ENCODE measurements at regions not wholly inside any gene's neighbourhood (a gene's known extent, or its start where the extent isn't known, plus 50 kb on each side); places are given as distances from the start of the nearest gene placed in this dataset.

GRCh38 chr1:57603696-57604095, 179.8 kb upstream of the DAB1 start:
- Mint-ChIP-seq H3K4me1 (ENCODE audit: low read depth, unreplicated experiment) (peaks cover 17% of the 10 kb centered on the region), H3K27me3 (ENCODE audit: low read depth, unreplicated experiment) (no peaks in the 10 kb centered on the region), H3K27ac (ENCODE audit: unreplicated experiment) (no peak overlapping the region), H3K36me3 (ENCODE audit: low read depth, unreplicated experiment) (no peaks in the 10 kb centered on the region), H3K9me3 (ENCODE audit: unreplicated experiment) (no peaks in the 10 kb centered on the region), H3K4me3 (ENCODE audit: unreplicated experiment) (no peak overlapping the region)
- no peak for DNase-seq (ENCODE audit: low read depth)
- FAIRE-seq = no peak
- no peak overlapping the region for H3K4me3 ChIP-seq (ENCODE audit: insufficient read depth, low read depth, low read length)
- TF ChIP-seq EZH2 (IDR thresholded peaks at IDR 0.05; ENCODE audit: insufficient read depth, low read length) = no peak
- TF ChIP-seq CTCF (IDR thresholded peaks at IDR 0.05; ENCODE audit: insufficient read depth, low read depth, low read length) = no peak
- H3K27me3 ChIP-seq (ENCODE audit: insufficient read depth, low read length) = no peaks in the 10 kb centered on the region
- no peaks in the 10 kb centered on the region for H3K4me1 ChIP-seq (ENCODE audit: insufficient read depth, low read length)
- H3K9ac ChIP-seq (ENCODE audit: low read length) = no peak overlapping the region
- H3K27ac ChIP-seq (ENCODE audit: low read depth, low read length) = no peak overlapping the region
- H3K79me2 ChIP-seq (ENCODE audit: insufficient read depth, low read length) = no peaks in the 10 kb centered on the region
- no peaks in the 10 kb centered on the region for H3K9me3 ChIP-seq (ENCODE audit: insufficient read depth, low read depth, low read length)
- H3K36me3 ChIP-seq (ENCODE audit: insufficient read depth, low read length) = no peaks in the 10 kb centered on the region
- no peak overlapping the region for H3K4me2 ChIP-seq (ENCODE audit: low read length)
- no peak overlapping the region for H2AFZ ChIP-seq (ENCODE audit: low read depth, low read length)
- no peaks in the 10 kb centered on the region for H4K20me1 ChIP-seq (ENCODE audit: insufficient read depth, low read length)

GRCh38 chr1:57600424-57600823, 176.6 kb upstream of the DAB1 start:
- Histone ChIP-seq H3K27me3 (ENCODE audit: insufficient read depth, low read length) (no peaks in the 10 kb centered on the region), H3K4me2 (ENCODE audit: low read length) (no peak overlapping the region), H3K9ac (ENCODE audit: low read length) (no peak overlapping the region), H3K4me3 (ENCODE audit: insufficient read depth, low read depth, low read length) (no peak overlapping the region), H4K20me1 (ENCODE audit: insufficient read depth, low read length) (no peaks in the 10 kb centered on the region), H3K27ac (ENCODE audit: low read depth, low read length) (no peak overlapping the region), H3K4me1 (ENCODE audit: insufficient read depth, low read length) (no peaks in the 10 kb centered on the region), H3K79me2 (ENCODE audit: insufficient read depth, low read length) (no peaks in the 10 kb centered on the region), H3K36me3 (ENCODE audit: insufficient read depth, low read length) (no peaks in the 10 kb centered on the region), H3K9me3 (ENCODE audit: insufficient read depth, low read depth, low read length) (no peaks in the 10 kb centered on the region), H2AFZ (ENCODE audit: low read depth, low read length) (no peak overlapping the region)
- no peaks in the 10 kb centered on the region for H3K27me3 Mint-ChIP-seq (ENCODE audit: low read depth, unreplicated experiment)
- no peak overlapping the region for H3K4me3 Mint-ChIP-seq (ENCODE audit: unreplicated experiment)
- no peak for FAIRE-seq
- TF ChIP-seq CTCF (IDR thresholded peaks at IDR 0.05; ENCODE audit: insufficient read depth, low read depth, low read length) (no peak), EZH2 (IDR thresholded peaks at IDR 0.05; ENCODE audit: insufficient read depth, low read length) (no peak)
- H3K4me1 Mint-ChIP-seq (ENCODE audit: low read depth, unreplicated experiment) = peaks cover 24% of the 10 kb centered on the region
- no peak overlapping the region for H3K27ac Mint-ChIP-seq (ENCODE audit: unreplicated experiment)
- no peaks in the 10 kb centered on the region for H3K9me3 Mint-ChIP-seq (ENCODE audit: unreplicated experiment)
- H3K36me3 Mint-ChIP-seq (ENCODE audit: low read depth, unreplicated experiment) = no peaks in the 10 kb centered on the region
- DNase-seq (ENCODE audit: low read depth) = no peak

DNA sequence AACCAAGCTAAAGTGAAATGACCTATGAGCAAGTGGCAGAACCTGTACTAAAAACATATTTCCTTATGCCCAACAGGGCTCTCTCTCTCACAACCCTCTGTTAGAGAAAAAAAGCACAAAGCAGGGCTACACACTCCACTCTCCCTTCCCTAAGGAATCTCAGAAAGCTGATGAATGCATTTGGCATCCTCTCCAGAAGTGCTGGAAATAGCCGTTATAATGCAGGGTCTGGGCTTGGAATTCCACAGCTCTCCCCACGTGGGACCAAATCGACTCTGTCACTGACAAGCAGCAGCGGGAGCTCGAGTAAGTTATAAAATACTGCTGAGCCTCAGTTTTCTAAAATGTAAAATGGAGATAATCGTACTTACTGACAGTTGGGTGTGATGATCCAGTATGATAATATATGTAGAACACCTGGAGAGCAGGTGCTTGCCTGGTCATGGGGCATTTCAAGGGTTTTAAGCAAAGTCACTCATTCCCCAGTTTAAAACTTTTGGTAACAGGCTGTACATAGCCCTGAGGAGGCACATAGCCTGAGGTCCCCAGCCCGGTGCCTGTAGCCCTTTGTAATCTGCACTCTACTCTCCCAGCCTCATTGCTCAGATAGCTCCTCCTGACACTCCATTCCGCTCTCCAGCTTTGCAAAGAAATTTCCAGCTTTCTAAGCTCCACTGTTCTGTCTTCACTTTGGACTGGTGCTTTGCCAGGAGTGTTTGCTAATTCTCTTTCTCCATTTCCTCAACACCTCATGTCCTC, 175.6 kb upstream of the DAB1 start:
- Mint-ChIP-seq H3K4me1 (ENCODE audit: low read depth, unreplicated experiment) (peaks cover 24% of the 10 kb centered on the region), H3K9me3 (ENCODE audit: unreplicated experiment) (no peaks in the 10 kb centered on the region), H3K36me3 (ENCODE audit: low read depth, unreplicated experiment) (no peaks in the 10 kb centered on the region), H3K4me3 (ENCODE audit: unreplicated experiment) (no peak overlapping the region), H3K27me3 (ENCODE audit: low read depth, unreplicated experiment) (no peaks in the 10 kb centered on the region), H3K27ac (ENCODE audit: unreplicated experiment) (no peak overlapping the region)
- no peaks in the 10 kb centered on the region for H3K4me1 ChIP-seq (ENCODE audit: insufficient read depth, low read length)
- H4K20me1 ChIP-seq (ENCODE audit: insufficient read depth, low read length) = no peaks in the 10 kb centered on the region
- no peak for TF ChIP-seq CTCF (IDR thresholded peaks at IDR 0.05; ENCODE audit: insufficient read depth, low read depth, low read length)
- TF ChIP-seq EZH2 (IDR thresholded peaks at IDR 0.05; ENCODE audit: insufficient read depth, low read length) = no peak
- no peak overlapping the region for H3K4me3 ChIP-seq (ENCODE audit: insufficient read depth, low read depth, low read length)
- no peaks in the 10 kb centered on the region for H3K79me2 ChIP-seq (ENCODE audit: insufficient read depth, low read length)
- FAIRE-seq = no peak
- no peaks in the 10 kb centered on the region for H3K27me3 ChIP-seq (ENCODE audit: insufficient read depth, low read length)
- H3K9ac ChIP-seq (ENCODE audit: low read length) = no peak overlapping the region
- H2AFZ ChIP-seq (ENCODE audit: low read depth, low read length) = no peak overlapping the region
- H3K27ac ChIP-seq (ENCODE audit: low read depth, low read length) = no peak overlapping the region
- DNase-seq (ENCODE audit: low read depth) = peak; percentile 62
- H3K36me3 ChIP-seq (ENCODE audit: insufficient read depth, low read length) = no peaks in the 10 kb centered on the region
- H3K4me2 ChIP-seq (ENCODE audit: low read length) = no peak overlapping the region
- H3K9me3 ChIP-seq (ENCODE audit: insufficient read depth, low read depth, low read length) = no peaks in the 10 kb centered on the region

Measured in astrocyte (in vitro differentiated cells and primary cell).